ENCODE measurements at regions not wholly inside any gene's neighbourhood (a gene's known extent, or its start where the extent isn't known, plus 50 kb on each side); places are given as distances from the start of the nearest gene placed in this dataset.

- H3K4me3 ChIP-seq (ENCODE audit: low read length, poor library complexity, severe bottlenecking) = no peak overlapping the region
- no peaks in the 10 kb centered on the region for H4K20me1 ChIP-seq (ENCODE audit: insufficient read depth, low read length, poor library complexity, severe bottlenecking)
- H3K9me2 ChIP-seq (replicated peaks; ENCODE audit: low read depth, low read length) = no peaks in the 10 kb centered on the region
- no peak overlapping the region for H2AFZ ChIP-seq (ENCODE audit: low read length)
- no peak for TF ChIP-seq CTCF (conservative IDR thresholded peaks at IDR 0.05; ENCODE audit: low read length)
- TF ChIP-seq EZH2phosphoT487 (IDR thresholded peaks at IDR 0.05; ENCODE audit: borderline replicate concordance) = no peak
- H3K9ac ChIP-seq (ENCODE audit: low read depth, low read length, poor library complexity, severe bottlenecking) = no peak overlapping the region
- H3K79me2 ChIP-seq (ENCODE audit: insufficient read depth, low read length) = no peaks in the 10 kb centered on the region
- H3K4me2 ChIP-seq (ENCODE audit: low read depth, low read length, poor library complexity, severe bottlenecking) = no peak overlapping the region
- H3K36me3 ChIP-seq (ENCODE audit: insufficient read depth, low read length) = no peaks in the 10 kb centered on the region
- H3F3A ChIP-seq (ENCODE audit: low read depth) = no peaks in the 10 kb centered on the region
- no peaks in the 10 kb centered on the region for H3K9me3 ChIP-seq (ENCODE audit: insufficient read depth, low read depth, low read length)
- no peaks in the 10 kb centered on the region for H3K4me1 ChIP-seq (ENCODE audit: insufficient read depth, low read length, poor library complexity, severe bottlenecking)
- no peaks in the 10 kb centered on the region for H3K27me3 ChIP-seq (ENCODE audit: insufficient read depth, low read length, poor library complexity, severe bottlenecking)
Measured at GRCh38 chr10:43710772-43711471, 62.2 kb upstream of the ZNF32 start.

- no peaks in the 10 kb centered on the region for H3K4me1 ChIP-seq (ENCODE audit: insufficient read depth, low read length, poor library complexity, severe bottlenecking)
- no peaks in the 10 kb centered on the region for H3F3A ChIP-seq (ENCODE audit: low read depth)
- H4K20me1 ChIP-seq (ENCODE audit: insufficient read depth, low read length, poor library complexity, severe bottlenecking) = no peaks in the 10 kb centered on the region
- TF ChIP-seq EZH2phosphoT487 (IDR thresholded peaks at IDR 0.05; ENCODE audit: borderline replicate concordance) = no peak
- no peaks in the 10 kb centered on the region for H3K9me3 ChIP-seq (ENCODE audit: insufficient read depth, low read depth, low read length)
- H2AFZ ChIP-seq (ENCODE audit: low read length) = no peak overlapping the region
- no peaks in the 10 kb centered on the region for H3K27me3 ChIP-seq (ENCODE audit: insufficient read depth, low read length, poor library complexity, severe bottlenecking)
- no peak overlapping the region for H3K4me3 ChIP-seq (ENCODE audit: low read length, poor library complexity, severe bottlenecking)
- H3K79me2 ChIP-seq (ENCODE audit: insufficient read depth, low read length) = no peaks in the 10 kb centered on the region
- H3K9ac ChIP-seq (ENCODE audit: low read depth, low read length, poor library complexity, severe bottlenecking) = no peak overlapping the region
- H3K4me2 ChIP-seq (ENCODE audit: low read depth, low read length, poor library complexity, severe bottlenecking) = no peak overlapping the region
- H3K36me3 ChIP-seq (ENCODE audit: insufficient read depth, low read length) = no peaks in the 10 kb centered on the region
- H3K9me2 ChIP-seq (replicated peaks; ENCODE audit: low read depth, low read length) = no peaks in the 10 kb centered on the region
Measured at GRCh38 chr10:43708262-43708661, 59.6 kb upstream of the ZNF32 start.

GRCh38 chr10:43707770-43708169 is 59.1 kb upstream of the ZNF32 start:
- Histone ChIP-seq H3K27me3 (ENCODE audit: insufficient read depth, low read length, poor library complexity, severe bottlenecking) (no peaks in the 10 kb centered on the region), H3K4me1 (ENCODE audit: insufficient read depth, low read length, poor library complexity, severe bottlenecking) (no peaks in the 10 kb centered on the region), H3K9me2 (replicated peaks; ENCODE audit: low read depth, low read length) (no peaks in the 10 kb centered on the region), H3K4me2 (ENCODE audit: low read depth, low read length, poor library complexity, severe bottlenecking) (no peak overlapping the region), H3K4me3 (ENCODE audit: low read length, poor library complexity, severe bottlenecking) (no peak overlapping the region), H3K36me3 (ENCODE audit: insufficient read depth, low read length) (no peaks in the 10 kb centered on the region), H4K20me1 (ENCODE audit: insufficient read depth, low read length, poor library complexity, severe bottlenecking) (no peaks in the 10 kb centered on the region), H3K79me2 (ENCODE audit: insufficient read depth, low read length) (no peaks in the 10 kb centered on the region), H3K9ac (ENCODE audit: low read depth, low read length, poor library complexity, severe bottlenecking) (no peak overlapping the region), H3F3A (ENCODE audit: low read depth) (no peaks in the 10 kb centered on the region), H3K9me3 (ENCODE audit: insufficient read depth, low read depth, low read length) (no peaks in the 10 kb centered on the region), H2AFZ (ENCODE audit: low read length) (no peak overlapping the region)
- TF ChIP-seq EZH2phosphoT487 (IDR thresholded peaks at IDR 0.05; ENCODE audit: borderline replicate concordance) (no peak), CTCF (conservative IDR thresholded peaks at IDR 0.05; ENCODE audit: low read length) (no peak)

- Histone ChIP-seq H3K4me1 (ENCODE audit: insufficient read depth, low read length, poor library complexity, severe bottlenecking) (no peaks in the 10 kb centered on the region), H3K36me3 (ENCODE audit: insufficient read depth, low read length) (no peaks in the 10 kb centered on the region), H4K20me1 (ENCODE audit: insufficient read depth, low read length, poor library complexity, severe bottlenecking) (no peaks in the 10 kb centered on the region), H3F3A (ENCODE audit: low read depth) (no peaks in the 10 kb centered on the region), H3K4me2 (ENCODE audit: low read depth, low read length, poor library complexity, severe bottlenecking) (no peak overlapping the region), H3K9me3 (ENCODE audit: insufficient read depth, low read depth, low read length) (no peaks in the 10 kb centered on the region), H3K4me3 (ENCODE audit: low read length, poor library complexity, severe bottlenecking) (no peak overlapping the region), H2AFZ (ENCODE audit: low read length) (no peak overlapping the region), H3K9me2 (replicated peaks; ENCODE audit: low read depth, low read length) (no peaks in the 10 kb centered on the region), H3K27me3 (ENCODE audit: insufficient read depth, low read length, poor library complexity, severe bottlenecking) (no peaks in the 10 kb centered on the region), H3K79me2 (ENCODE audit: insufficient read depth, low read length) (no peaks in the 10 kb centered on the region), H3K9ac (ENCODE audit: low read depth, low read length, poor library complexity, severe bottlenecking) (no peak overlapping the region)
- TF ChIP-seq CTCF (conservative IDR thresholded peaks at IDR 0.05; ENCODE audit: low read length) (no peak), EZH2phosphoT487 (IDR thresholded peaks at IDR 0.05; ENCODE audit: borderline replicate concordance) (no peak)
Measured at GRCh38 chr10:43706166-43706565, 57.5 kb upstream of the ZNF32 start.
